ENCODE measurements at regions not wholly inside any gene's neighbourhood (a gene's known extent, or its start where the extent isn't known, plus 50 kb on each side); places are given as distances from the start of the nearest gene placed in this dataset.

GRCh38 chr12:127716166-127716565 is 550.8 kb upstream of the TMEM132C start:
- POLR2A ChIA-PET (ENCODE audit: partially characterized antibody), result no interaction called here
- Histone ChIP-seq H4K8ac (ENCODE audit: extremely low read depth, insufficient read depth, low read length) (no peak overlapping the region), H4K20me1 (replicated peaks in 1 of 2; ENCODE audit: control insufficient read depth in 1 of 2, insufficient read depth in 2 of 2, low read length in 2 of 2) (no peaks in the 10 kb centered on the region), H3K4me3 (ENCODE audit: extremely low read depth in 1 of 4, insufficient read depth in 2 of 4, low read depth in 3 of 4, low read length in 4 of 4) (no peak overlapping the region), H2BK120ac (replicated peaks; ENCODE audit: low read depth, low read length) (no peak overlapping the region), H3K56ac (replicated peaks; ENCODE audit: insufficient read length, low read depth, low read length) (no peak overlapping the region), H2BK20ac (ENCODE audit: low read length) (no peak overlapping the region), H3K27ac (ENCODE audit: low read depth, low read length) (no peak overlapping the region), H3K4ac (replicated peaks; ENCODE audit: insufficient read length, low read depth, low read length) (no peak overlapping the region), H3K9me3 (ENCODE audit: insufficient read depth in 2 of 2, low read depth in 1 of 2, low read length in 1 of 2) (no peaks in the 10 kb centered on the region), H3K4me2 (ENCODE audit: insufficient read depth in 1 of 2, low read depth in 2 of 2, low read length in 2 of 2) (no peak overlapping the region; a peak in 1 of 4 replicates), H3K14ac (ENCODE audit: insufficient read length) (no peak overlapping the region), H3K4me1 (replicated peaks in 1 of 4; ENCODE audit: control insufficient read depth in 3 of 4, insufficient read depth in 4 of 4, low read length in 3 of 4) (peaks cover 0 to 8% (median 3%) of the 10 kb centered on the region in 4 experiments; a peak in 4 of 7 replicates), H3K79me2 (ENCODE audit: control insufficient read depth in 1 of 2, insufficient read depth in 2 of 2, low read length in 2 of 2) (no peaks in the 10 kb centered on the region), H4K5ac (ENCODE audit: insufficient read length, low read depth, low read length) (no peak overlapping the region), H2AFZ (ENCODE audit: low read length) (no peak overlapping the region), H3K23ac (ENCODE audit: insufficient read length) (no peak overlapping the region), H3K79me1 (ENCODE audit: low read depth, low read length) (no peaks in the 10 kb centered on the region), H3K9ac (replicated peaks in 1 of 4; ENCODE audit: extremely low read depth in 1 of 4, low read depth in 3 of 4, low read length in 3 of 4) (no peak overlapping the region), H3K36me3 (ENCODE audit: control insufficient read depth in 2 of 4, insufficient read depth in 4 of 4, low read length in 3 of 4) (no peaks in the 10 kb centered on the region), H2BK12ac (ENCODE audit: low read depth, low read length) (no peak overlapping the region), H3K23me2 (ENCODE audit: low read depth, low read length) (no peaks in the 10 kb centered on the region), H4K91ac (replicated peaks; ENCODE audit: insufficient read length, low read length) (no peak overlapping the region), H3K27me3 (replicated peaks in 1 of 4; ENCODE audit: control insufficient read depth in 3 of 4, extremely low read depth in 1 of 4, insufficient read depth in 3 of 4, low read length in 3 of 4) (no peaks in the 10 kb centered on the region), H2AK5ac (ENCODE audit: low read depth, low read length) (no peak overlapping the region), H3K18ac (ENCODE audit: extremely low read depth, low read length) (no peak overlapping the region), H2BK5ac (ENCODE audit: low read depth, low read length) (no peak overlapping the region), H2BK15ac (ENCODE audit: low read length) (no peak overlapping the region)
- CTCF ChIA-PET (ENCODE audit: partially characterized antibody), result interaction anchor here (0.7 kb wide), 1 partner anchor 354 kb away, joined by 3 read pairs; no protein-coding TSS in a partner anchor
- DNase-seq (ENCODE audit: low read depth in 1 of 2, low spot score in 2 of 2) (no peak), FAIRE-seq (no peak)
- WGBS, 2 experiments (ENCODE audit: extremely low coverage in 1 of 2, insufficient coverage in 1 of 2, insufficient read length in 1 of 2, insufficient replicate concordance in 2 of 2, low coverage in 1 of 2, low lambda C conversion rate in 2 of 2, missing lambda C conversion rate in 1 of 2), result 57% methylated on average over 2 of the region's 2 CpGs; no CpG with 5 or more reads in 1 of the 2 experiments
- TF ChIP-seq SIRT6 (IDR thresholded peaks at IDR 0.05; ENCODE audit: low read length) (no peak), HDAC6 (IDR thresholded peaks at IDR 0.05; ENCODE audit: low read depth, low read length) (no peak), GABPA (IDR thresholded peaks at IDR 0.05; ENCODE audit: borderline replicate concordance, insufficient read depth, low read length) (no peak), HDAC2 (IDR thresholded peaks at IDR 0.05; ENCODE audit: borderline replicate concordance in 1 of 2, low read depth in 2 of 2, low read length in 2 of 2) (no peak), TBP (IDR thresholded peaks at IDR 0.05; ENCODE audit: low read depth, low read length) (no peak), POU5F1 (IDR thresholded peaks at IDR 0.05; ENCODE audit: low read depth, low read length) (no peak), ASH2L (IDR thresholded peaks at IDR 0.05; ENCODE audit: low read length) (no peak), BRCA1 (IDR thresholded peaks at IDR 0.05; ENCODE audit: low read depth, low read length) (no peak), ATF3 (IDR thresholded peaks at IDR 0.05; ENCODE audit: insufficient read depth, low read depth, low read length) (no peak), ZNF274 (IDR thresholded peaks at IDR 0.05; ENCODE audit: borderline replicate concordance, extremely low read depth, low read length) (no peak), JUND (IDR thresholded peaks at IDR 0.05; ENCODE audit: low read length) (no peak)
- TF ChIP-seq, protein P1, sequence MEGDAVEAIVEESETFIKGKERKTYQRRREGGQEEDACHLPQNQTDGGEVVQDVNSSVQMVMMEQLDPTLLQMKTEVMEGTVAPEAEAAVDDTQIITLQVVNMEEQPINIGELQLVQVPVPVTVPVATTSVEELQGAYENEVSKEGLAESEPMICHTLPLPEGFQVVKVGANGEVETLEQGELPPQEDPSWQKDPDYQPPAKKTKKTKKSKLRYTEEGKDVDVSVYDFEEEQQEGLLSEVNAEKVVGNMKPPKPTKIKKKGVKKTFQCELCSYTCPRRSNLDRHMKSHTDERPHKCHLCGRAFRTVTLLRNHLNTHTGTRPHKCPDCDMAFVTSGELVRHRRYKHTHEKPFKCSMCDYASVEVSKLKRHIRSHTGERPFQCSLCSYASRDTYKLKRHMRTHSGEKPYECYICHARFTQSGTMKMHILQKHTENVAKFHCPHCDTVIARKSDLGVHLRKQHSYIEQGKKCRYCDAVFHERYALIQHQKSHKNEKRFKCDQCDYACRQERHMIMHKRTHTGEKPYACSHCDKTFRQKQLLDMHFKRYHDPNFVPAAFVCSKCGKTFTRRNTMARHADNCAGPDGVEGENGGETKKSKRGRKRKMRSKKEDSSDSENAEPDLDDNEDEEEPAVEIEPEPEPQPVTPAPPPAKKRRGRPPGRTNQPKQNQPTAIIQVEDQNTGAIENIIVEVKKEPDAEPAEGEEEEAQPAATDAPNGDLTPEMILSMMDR (IDR thresholded peaks at IDR 0.05; ENCODE audit: control extremely low read depth in 1 of 3, insufficient read depth in 1 of 3, low read depth in 1 of 3, low read length in 3 of 3), result no peak
